GM19239 (cell line): ENCODE measurements at regions not wholly inside any gene's neighbourhood (a gene's known extent, or its start where the extent isn't known, plus 50 kb on each side); places are given as distances from the start of the nearest gene placed in this dataset.

ENCODE experiments used
- DNase-seq: peaks from one replicate; pipeline ENCODE4 v3.0.0; 2011; ENCODE audit warnings: low spot score; ENCODE audit not compliant: insufficient read length
- FAIRE-seq: peaks from 2 replicates; lab custom pipeline; 2011; peaks lifted over from hg19 to GRCh38; lab: Jason Lieb, UNC

GRCh38 chr2:150644298-150645067, 157.0 kb upstream of the RND3 start:
- DNase-seq (no peak), FAIRE-seq (no peak)

GRCh38 chr2:150643114-150643725, 155.8 kb upstream of the RND3 start:
- DNase-seq (no peak), FAIRE-seq (no peak)

- DNase-seq (no peak), FAIRE-seq (no peak)
Measured at GRCh38 chr2:150640039-150640438, 152.6 kb upstream of the RND3 start.

GRCh38 chr2:150639383-150639782, 151.9 kb upstream of the RND3 start:
- no peak for FAIRE-seq
- DNase-seq: no peak

- FAIRE-seq: no peak
- DNase-seq: no peak
Measured at GRCh38 chr2:150631236-150631821, 143.9 kb upstream of the RND3 start.

GRCh38 chr2:150630587-150631235, 143.2 kb upstream of the RND3 start:
- no peak for DNase-seq
- no peak for FAIRE-seq

- FAIRE-seq: no peak
Measured at GRCh38 chr2:150627526-150627925, 140.1 kb upstream of the RND3 start.

GRCh38 chr2:150626934-150627411, 139.5 kb upstream of the RND3 start:
- FAIRE-seq (no peak), DNase-seq (no peak)

More at GRCh38 chr2:150627526-150627925, 140.1 kb upstream of the RND3 start:
- no peak for DNase-seq

- FAIRE-seq (no peak), DNase-seq (no peak)
Measured at GRCh38 chr2:150625741-150626140, 138.3 kb upstream of the RND3 start.

- DNase-seq (no peak), FAIRE-seq (no peak)
Measured at GRCh38 chr2:150625303-150625702, 137.8 kb upstream of the RND3 start.

GRCh38 chr2:150624001-150624401, 136.5 kb upstream of the RND3 start:
- DNase-seq (no peak), FAIRE-seq (no peak)

- FAIRE-seq (no peak), DNase-seq (no peak)
Measured at GRCh38 chr2:150621526-150622213, 134.2 kb upstream of the RND3 start.

GRCh38 chr2:150620855-150621254, 133.4 kb upstream of the RND3 start:
- FAIRE-seq (no peak), DNase-seq (no peak)

GRCh38 chr2:150620416-150620815, 132.9 kb upstream of the RND3 start:
- no peak for DNase-seq
- no peak for FAIRE-seq

- FAIRE-seq (no peak), DNase-seq (no peak)
Measured at GRCh38 chr2:150619607-150620330, 132.3 kb upstream of the RND3 start.

- FAIRE-seq (no peak), DNase-seq (no peak)
Measured at GRCh38 chr2:150618245-150618895, 130.9 kb upstream of the RND3 start.

- DNase-seq (no peak), FAIRE-seq (no peak)
Measured at GRCh38 chr2:150617351-150617978, 130.0 kb upstream of the RND3 start.

- DNase-seq (no peak), FAIRE-seq (no peak)
Measured at GRCh38 chr2:150612957-150613710, 125.7 kb upstream of the RND3 start.
